Esophagus squamous epithelium (tissue), 5 donors: ENCODE measurements at regions not wholly inside any gene's neighbourhood (a gene's known extent, or its start where the extent isn't known, plus 50 kb on each side); places are given as distances from the start of the nearest gene placed in this dataset.

ENCODE experiments used
- DNase-seq: peaks from one replicate; lab custom pipeline; 2025; lab: John Stamatoyannopoulos, UW
- H3K27ac ChIP-seq, 4 donors: fragments of 200-600 bp; sonication (generic); one replicate each; pipeline ENCODE4 v1.5.1; 2016 to 2019; ENCODE audit warnings: mild to moderate bottlenecking in 1 of 4
- H3K27me3 ChIP-seq, 4 donors: fragments of 200-600 bp; sonication (generic); 1 replicate in 3 of 4; 2 replicates in 1 of 4; pipeline versions ENCODE4 v1.5.1 to v1.6.0; 2017 to 2021; ENCODE audit warnings: antibody characterized with exemption in 1 of 4
- H3K36me3 ChIP-seq, 3 donors: fragments of 200-600 bp; sonication (generic); one replicate each; pipeline ENCODE4 v1.5.1; 2016 to 2019
- H3K4me1 ChIP-seq, 3 donors: fragments of 200-600 bp; sonication (generic); one replicate each; pipeline ENCODE4 v1.5.1; 2017 to 2019
- H3K4me3 ChIP-seq, 4 donors: fragments of 200-600 bp; sonication (generic); 1 replicate in 3 of 4; 2 replicates in 1 of 4; pipeline ENCODE4 v1.5.1; 2016 to 2019; ENCODE audit warnings: mild to moderate bottlenecking in 2 of 4, moderate library complexity in 1 of 4
- H3K9me3 ChIP-seq, 3 donors: fragments of 200-600 bp; sonication (generic); one replicate each; pipeline ENCODE4 v1.5.1; 2016 to 2019
- CTCF ChIP-seq, 6 experiments: fragments of 450-650 bp in 4 of 6; fragments of 200-600 bp in 2 of 6; sonication (generic) in 2 of 6; IDR thresholded peaks; one replicate each; pipeline ENCODE4 v1.5.1; 2016 to 2019; ENCODE audit warnings: antibody characterized with exemption in 6 of 6, mild to moderate bottlenecking in 4 of 6, moderate library complexity in 4 of 6
- POLR2A ChIP-seq, 4 donors: fragments of 450-650 bp; IDR thresholded peaks; one replicate each; pipeline ENCODE4 v1.6.1; 2017; ENCODE audit warnings: antibody characterized with exemption in 4 of 4, mild to moderate bottlenecking in 4 of 4, moderate library complexity in 3 of 4
- WGBS, 2 donors: methylation state at CpG; one replicate each; pipeline ENCODE4 v1.1.5; 2018; 5-methylcytosine and 5-hydroxymethylcytosine counted together
- intact Hi-C: fragments of 100-400 bp; cut with DNase I; formaldehyde crosslinking; loops from one replicate; pipeline ENCODE4 v1.15.0; 2022
- donor health status: DM: yes; HTN: yes; CAD: no.

- 58 to 62% methylated on average over 16 to 18 of the region's 18 CpGs for WGBS, 2 donors
- Histone ChIP-seq H3K4me3 (no peak overlapping the region), H3K9me3 (peaks cover 0 to 7% (median 0%) of the 10 kb centered on the region in 3 donors), H3K27ac (no peak overlapping the region), H3K4me1 (peaks cover 0 to 13% (median 0%) of the 10 kb centered on the region in 3 donors), H3K36me3 (no peaks in the 10 kb centered on the region), H3K27me3 (peaks cover 0 to 10% (median 0%) of the 10 kb centered on the region in 4 donors)
- TF ChIP-seq CTCF (IDR thresholded peaks at IDR 0.05) (no peak), POLR2A (IDR thresholded peaks at IDR 0.05) (no peak)
- intact Hi-C loops: no loop called here
- no peak for DNase-seq
Observed at GRCh38 chr10:131730771-131731497, 169.9 kb upstream of the PPP2R2D start.

GRCh38 chr10:131731780-131732630, 168.8 kb upstream of the PPP2R2D start:
- TF ChIP-seq CTCF (IDR thresholded peaks at IDR 0.05) (no peak), POLR2A (IDR thresholded peaks at IDR 0.05) (no peak)
- H3K27me3 ChIP-seq: peaks cover 0 to 3% (median 0%) of the 10 kb centered on the region in 4 donors
- 91 to 93% methylated on average over 3 to 5 of the region's 9 CpGs for WGBS, 2 donors
- H3K9me3 ChIP-seq: peaks cover 0 to 7% (median 0%) of the 10 kb centered on the region in 3 donors
- H3K27ac ChIP-seq: no peak overlapping the region
- no peak for DNase-seq
- H3K36me3 ChIP-seq: no peaks in the 10 kb centered on the region
- H3K4me1 ChIP-seq: peaks cover 0 to 4% (median 0%) of the 10 kb centered on the region in 3 donors
- H3K4me3 ChIP-seq: no peak overlapping the region
- intact Hi-C loops: no loop called here

GRCh38 chr10:131732631-131733127, 168.1 kb upstream of the PPP2R2D start:
- H3K27ac ChIP-seq: no peak overlapping the region
- TF ChIP-seq POLR2A (IDR thresholded peaks at IDR 0.05): no peak
- no peak for TF ChIP-seq CTCF (IDR thresholded peaks at IDR 0.05)
- peaks cover 0 to 7% (median 0%) of the 10 kb centered on the region in 3 donors for H3K9me3 ChIP-seq
- no peak for DNase-seq
- H3K4me3 ChIP-seq: no peak overlapping the region
- H3K36me3 ChIP-seq: no peaks in the 10 kb centered on the region
- intact Hi-C loops: no loop called here
- H3K4me1 ChIP-seq: peaks cover 0 to 4% (median 0%) of the 10 kb centered on the region in 3 donors
- H3K27me3 ChIP-seq: peaks cover 0 to 7% (median 0%) of the 10 kb centered on the region in 4 donors
- 40 to 63% methylated on average over 2 to 4 of the region's 5 CpGs for WGBS, 2 donors

GRCh38 chr10:131733596-131733995, 167.2 kb upstream of the PPP2R2D start:
- Histone ChIP-seq H3K36me3 (no peaks in the 10 kb centered on the region), H3K4me1 (peaks cover 0 to 4% (median 0%) of the 10 kb centered on the region in 3 donors), H3K9me3 (peaks cover 0 to 7% (median 0%) of the 10 kb centered on the region in 3 donors), H3K27ac (no peak overlapping the region), H3K4me3 (no peak overlapping the region), H3K27me3 (peaks cover 0 to 14% (median 0%) of the 10 kb centered on the region in 4 donors)
- 82 to 83% methylated on average over 4 to 8 of the region's 10 CpGs for WGBS, 2 donors
- no peak for DNase-seq
- TF ChIP-seq POLR2A (IDR thresholded peaks at IDR 0.05): no peak
- TF ChIP-seq CTCF (IDR thresholded peaks at IDR 0.05): no peak
- intact Hi-C loops: no loop called here
